ENCODE measurements at regions not wholly inside any gene's neighbourhood (a gene's known extent, or its start where the extent isn't known, plus 50 kb on each side); places are given as distances from the start of the nearest gene placed in this dataset.

GRCh38 chr7:13577566-13578145, 411.8 kb downstream of the ETV1 start:
- POLR2A ChIA-PET, result no interaction called here
- no peak for TF ChIP-seq SUZ12 (IDR thresholded peaks at IDR 0.05)
- TF ChIP-seq NFRKB (IDR thresholded peaks at IDR 0.05), result no peak
- TF ChIP-seq FOXA1 (IDR thresholded peaks at IDR 0.05), result no peak
- TF ChIP-seq FOXM1 (IDR thresholded peaks at IDR 0.05; ENCODE audit: borderline replicate concordance), result no peak
- no peak for TF ChIP-seq FOXK2 (IDR thresholded peaks at IDR 0.05)
- no peak for TF ChIP-seq ELF4 (IDR thresholded peaks at IDR 0.05)
- no peak for TF ChIP-seq PKNOX1 (IDR thresholded peaks at IDR 0.05)
- TF ChIP-seq TARDBP (IDR thresholded peaks at IDR 0.05), result no peak
- no peak for TF ChIP-seq SP1 (IDR thresholded peaks at IDR 0.05)
- no peak for TF ChIP-seq HDGF (IDR thresholded peaks at IDR 0.05; ENCODE audit: borderline replicate concordance)
- no peak for TF ChIP-seq LEF1 (IDR thresholded peaks at IDR 0.05; ENCODE audit: borderline replicate concordance)
- no peak for TF ChIP-seq CTBP1 (IDR thresholded peaks at IDR 0.05; ENCODE audit: borderline replicate concordance)
- CTCF ChIA-PET, result no interaction called here
- no peak for DNase-seq (ENCODE audit: extremely low spot score)

- POLR2A ChIA-PET, result no interaction called here
- CTCF ChIA-PET, result no interaction called here
- DNase-seq (ENCODE audit: extremely low spot score), result no peak
- TF ChIP-seq NFRKB (IDR thresholded peaks at IDR 0.05) (no peak), CTBP1 (IDR thresholded peaks at IDR 0.05; ENCODE audit: borderline replicate concordance) (no peak), PKNOX1 (IDR thresholded peaks at IDR 0.05) (no peak), ARNT (IDR thresholded peaks at IDR 0.05) (no peak), BHLHE40 (IDR thresholded peaks at IDR 0.05; ENCODE audit: borderline replicate concordance) (no peak), TARDBP (IDR thresholded peaks at IDR 0.05) (no peak), ELF4 (IDR thresholded peaks at IDR 0.05) (no peak), SP1 (IDR thresholded peaks at IDR 0.05) (no peak), L3MBTL2 (conservative IDR thresholded peaks at IDR 0.05) (no peak), HDGF (IDR thresholded peaks at IDR 0.05; ENCODE audit: borderline replicate concordance) (no peak), FOXM1 (IDR thresholded peaks at IDR 0.05; ENCODE audit: borderline replicate concordance) (no peak), ZNF384 (IDR thresholded peaks at IDR 0.05) (no peak), LEF1 (IDR thresholded peaks at IDR 0.05; ENCODE audit: borderline replicate concordance) (no peak), SUZ12 (IDR thresholded peaks at IDR 0.05) (no peak), FOXA1 (IDR thresholded peaks at IDR 0.05) (no peak)
Observed at GRCh38 chr7:13578294-13578693, 411.2 kb downstream of the ETV1 start.

GRCh38 chr7:13581097-13581496, 408.4 kb downstream of the ETV1 start:
- ChIA-PET CTCF (no interaction called here), POLR2A (no interaction called here)
- TF ChIP-seq NFRKB (IDR thresholded peaks at IDR 0.05) (no peak), ARNT (IDR thresholded peaks at IDR 0.05) (no peak), L3MBTL2 (conservative IDR thresholded peaks at IDR 0.05) (no peak), SP1 (IDR thresholded peaks at IDR 0.05) (no peak), SUZ12 (IDR thresholded peaks at IDR 0.05) (no peak), BHLHE40 (IDR thresholded peaks at IDR 0.05; ENCODE audit: borderline replicate concordance) (no peak), HDGF (IDR thresholded peaks at IDR 0.05; ENCODE audit: borderline replicate concordance) (no peak), ZNF384 (IDR thresholded peaks at IDR 0.05) (no peak), CTBP1 (IDR thresholded peaks at IDR 0.05; ENCODE audit: borderline replicate concordance) (no peak), ELF4 (IDR thresholded peaks at IDR 0.05) (no peak), PKNOX1 (IDR thresholded peaks at IDR 0.05) (no peak), LEF1 (IDR thresholded peaks at IDR 0.05; ENCODE audit: borderline replicate concordance) (no peak), FOXM1 (IDR thresholded peaks at IDR 0.05; ENCODE audit: borderline replicate concordance) (no peak), TARDBP (IDR thresholded peaks at IDR 0.05) (no peak), FOXK2 (IDR thresholded peaks at IDR 0.05) (no peak)
- DNase-seq (ENCODE audit: extremely low spot score), result no peak

- DNase-seq (ENCODE audit: extremely low spot score), result no peak
- CTCF ChIA-PET, result no interaction called here
- TF ChIP-seq HDGF (IDR thresholded peaks at IDR 0.05; ENCODE audit: borderline replicate concordance), result no peak
- no peak for TF ChIP-seq NFRKB (IDR thresholded peaks at IDR 0.05)
- no peak for TF ChIP-seq CTBP1 (IDR thresholded peaks at IDR 0.05; ENCODE audit: borderline replicate concordance)
- no peak for TF ChIP-seq LEF1 (IDR thresholded peaks at IDR 0.05; ENCODE audit: borderline replicate concordance)
- TF ChIP-seq TARDBP (IDR thresholded peaks at IDR 0.05), result no peak
- TF ChIP-seq FOXK2 (IDR thresholded peaks at IDR 0.05), result no peak
- no peak for TF ChIP-seq FOXM1 (IDR thresholded peaks at IDR 0.05; ENCODE audit: borderline replicate concordance)
- TF ChIP-seq ZNF384 (IDR thresholded peaks at IDR 0.05), result no peak
- TF ChIP-seq ARNT (IDR thresholded peaks at IDR 0.05), result no peak
- TF ChIP-seq PKNOX1 (IDR thresholded peaks at IDR 0.05), result no peak
- TF ChIP-seq SP1 (IDR thresholded peaks at IDR 0.05), result no peak
- TF ChIP-seq L3MBTL2 (conservative IDR thresholded peaks at IDR 0.05), result no peak
- TF ChIP-seq BHLHE40 (IDR thresholded peaks at IDR 0.05; ENCODE audit: borderline replicate concordance), result no peak
- no peak for TF ChIP-seq SUZ12 (IDR thresholded peaks at IDR 0.05)
- no peak for TF ChIP-seq ELF4 (IDR thresholded peaks at IDR 0.05)
- TF ChIP-seq FOXA1 (IDR thresholded peaks at IDR 0.05), result no peak
- POLR2A ChIA-PET, result no interaction called here
Observed at GRCh38 chr7:13593854-13594253, 395.6 kb downstream of the ETV1 start.

GRCh38 chr7:13602036-13602435, 387.4 kb downstream of the ETV1 start:
- ChIA-PET CTCF (no interaction called here), POLR2A (no interaction called here)
- no peak for DNase-seq (ENCODE audit: extremely low spot score)
- TF ChIP-seq ARNT (IDR thresholded peaks at IDR 0.05), result no peak
- TF ChIP-seq PKNOX1 (IDR thresholded peaks at IDR 0.05), result peak; percentile 53

All from HEK293T (cell line).